ENCODE measurements at regions not wholly inside any gene's neighbourhood (a gene's known extent, or its start where the extent isn't known, plus 50 kb on each side); places are given as distances from the start of the nearest gene placed in this dataset.

GRCh38 chr3:95289295-95289694, 1226.4 kb downstream of the NSUN3 start:
- peaks cover 7% of the 10 kb centered on the region; the same call in 1 of the 2 replicates for H3K36me3 ChIP-seq (ENCODE audit: insufficient read depth)
- no peak overlapping the region for H3K4me3 ChIP-seq
- no peak overlapping the region for H3K27ac ChIP-seq (ENCODE audit: low read depth)
- H3F3A ChIP-seq (replicated peaks; ENCODE audit: low read depth), result no peaks in the 10 kb centered on the region
- H3K4me1 Mint-ChIP-seq, result no peaks in the 10 kb centered on the region
- no peaks in the 10 kb centered on the region for H3K27me3 ChIP-seq (ENCODE audit: insufficient read depth)
- no peak overlapping the region for H3K4me3 Mint-ChIP-seq
- H3K4me2 ChIP-seq, result no peak overlapping the region
- H4K20me1 ChIP-seq (replicated peaks; ENCODE audit: insufficient read depth), result no peaks in the 10 kb centered on the region
- no peak overlapping the region for H2AFZ ChIP-seq
- ATAC-seq (no peak), DNase-seq (ENCODE audit: low spot score) (no peak)
- H3K27me3 Mint-ChIP-seq (ENCODE audit: insufficient read depth, low read depth, poor library complexity), result peaks cover 2% of the 10 kb centered on the region
- no peak overlapping the region for H3K27ac Mint-ChIP-seq
- TF ChIP-seq EZH2phosphoT487 (IDR thresholded peaks at IDR 0.05; ENCODE audit: unreplicated experiment) (no peak), JUNB (IDR thresholded peaks at IDR 0.05; ENCODE audit: unreplicated experiment) (no peak), POLR2AphosphoS5 (IDR thresholded peaks at IDR 0.05; ENCODE audit: low read depth) (no peak), NANOG (IDR thresholded peaks at IDR 0.05; ENCODE audit: borderline replicate concordance) (no peak), STAT1 (IDR thresholded peaks at IDR 0.05; ENCODE audit: unreplicated experiment) (no peak), ZNF114 (CRISPR knock-in tag; IDR thresholded peaks at IDR 0.05) (no peak), ZNF462 (CRISPR knock-in tag; IDR thresholded peaks at IDR 0.05) (no peak), ZNF331 (CRISPR knock-in tag; IDR thresholded peaks at IDR 0.05; ENCODE audit: low read depth) (no peak), EZH2 (IDR thresholded peaks at IDR 0.05; ENCODE audit: low read depth, unreplicated experiment) (no peak)
- TF ChIP-seq, protein P1, sequence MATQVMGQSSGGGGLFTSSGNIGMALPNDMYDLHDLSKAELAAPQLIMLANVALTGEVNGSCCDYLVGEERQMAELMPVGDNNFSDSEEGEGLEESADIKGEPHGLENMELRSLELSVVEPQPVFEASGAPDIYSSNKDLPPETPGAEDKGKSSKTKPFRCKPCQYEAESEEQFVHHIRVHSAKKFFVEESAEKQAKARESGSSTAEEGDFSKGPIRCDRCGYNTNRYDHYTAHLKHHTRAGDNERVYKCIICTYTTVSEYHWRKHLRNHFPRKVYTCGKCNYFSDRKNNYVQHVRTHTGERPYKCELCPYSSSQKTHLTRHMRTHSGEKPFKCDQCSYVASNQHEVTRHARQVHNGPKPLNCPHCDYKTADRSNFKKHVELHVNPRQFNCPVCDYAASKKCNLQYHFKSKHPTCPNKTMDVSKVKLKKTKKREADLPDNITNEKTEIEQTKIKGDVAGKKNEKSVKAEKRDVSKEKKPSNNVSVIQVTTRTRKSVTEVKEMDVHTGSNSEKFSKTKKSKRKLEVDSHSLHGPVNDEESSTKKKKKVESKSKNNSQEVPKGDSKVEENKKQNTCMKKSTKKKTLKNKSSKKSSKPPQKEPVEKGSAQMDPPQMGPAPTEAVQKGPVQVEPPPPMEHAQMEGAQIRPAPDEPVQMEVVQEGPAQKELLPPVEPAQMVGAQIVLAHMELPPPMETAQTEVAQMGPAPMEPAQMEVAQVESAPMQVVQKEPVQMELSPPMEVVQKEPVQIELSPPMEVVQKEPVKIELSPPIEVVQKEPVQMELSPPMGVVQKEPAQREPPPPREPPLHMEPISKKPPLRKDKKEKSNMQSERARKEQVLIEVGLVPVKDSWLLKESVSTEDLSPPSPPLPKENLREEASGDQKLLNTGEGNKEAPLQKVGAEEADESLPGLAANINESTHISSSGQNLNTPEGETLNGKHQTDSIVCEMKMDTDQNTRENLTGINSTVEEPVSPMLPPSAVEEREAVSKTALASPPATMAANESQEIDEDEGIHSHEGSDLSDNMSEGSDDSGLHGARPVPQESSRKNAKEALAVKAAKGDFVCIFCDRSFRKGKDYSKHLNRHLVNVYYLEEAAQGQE (IDR thresholded peaks at IDR 0.05; ENCODE audit: unreplicated experiment), result no peak
- TF ChIP-seq, protein P2, sequence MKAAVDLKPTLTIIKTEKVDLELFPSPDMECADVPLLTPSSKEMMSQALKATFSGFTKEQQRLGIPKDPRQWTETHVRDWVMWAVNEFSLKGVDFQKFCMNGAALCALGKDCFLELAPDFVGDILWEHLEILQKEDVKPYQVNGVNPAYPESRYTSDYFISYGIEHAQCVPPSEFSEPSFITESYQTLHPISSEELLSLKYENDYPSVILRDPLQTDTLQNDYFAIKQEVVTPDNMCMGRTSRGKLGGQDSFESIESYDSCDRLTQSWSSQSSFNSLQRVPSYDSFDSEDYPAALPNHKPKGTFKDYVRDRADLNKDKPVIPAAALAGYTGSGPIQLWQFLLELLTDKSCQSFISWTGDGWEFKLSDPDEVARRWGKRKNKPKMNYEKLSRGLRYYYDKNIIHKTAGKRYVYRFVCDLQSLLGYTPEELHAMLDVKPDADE (IDR thresholded peaks at IDR 0.05), result no peak
- no peaks in the 10 kb centered on the region for H3K79me2 ChIP-seq (replicated peaks; ENCODE audit: insufficient read depth)
- peaks cover 48% of the 10 kb centered on the region for H3K9me3 Mint-ChIP-seq
- 0 out of 2 replicates have a peak, but pooled peaks cover 4% of the 10 kb centered on the region for H3K9me2 ChIP-seq (ENCODE audit: insufficient read depth)
- no peaks in the 10 kb centered on the region for H3K4me1 ChIP-seq (ENCODE audit: insufficient read depth)
- peaks cover 42% of the 10 kb centered on the region for H3K36me3 Mint-ChIP-seq (ENCODE audit: low read depth)

Measured in GM23338 (cell line).